NCI-H748 (cell line): ENCODE measurements at regions not wholly inside any gene's neighbourhood (a gene's known extent, or its start where the extent isn't known, plus 50 kb on each side); places are given as distances from the start of the nearest gene placed in this dataset.

ENCODE experiments used
- DNase-seq: peaks from one replicate; lab custom pipeline; 2025; ENCODE audit not compliant: unreplicated experiment; lab: John Stamatoyannopoulos, UW

- no peak for DNase-seq
Measured at GRCh38 chr5:93017376-93017775, 563.6 kb downstream of the NR2F1-AS1 start.

GRCh38 chr5:93010616-93011015 lies 570.4 kb downstream of the NR2F1-AS1 start:
- no peak for DNase-seq

- DNase-seq = no peak
Measured at GRCh38 chr5:93010037-93010436, 571.0 kb downstream of the NR2F1-AS1 start.

- DNase-seq = no peak
Measured at GRCh38 chr5:93008502-93009207, 572.4 kb downstream of the NR2F1-AS1 start.

- no peak for DNase-seq
Measured at GRCh38 chr5:93006915-93007314, 574.1 kb downstream of the NR2F1-AS1 start.

- DNase-seq = no peak
Measured at GRCh38 chr5:92998456-92998855, 582.6 kb downstream of the NR2F1-AS1 start.

- DNase-seq = no peak
Measured at GRCh38 chr5:92994392-92994791, 586.6 kb downstream of the NR2F1-AS1 start.

- no peak for DNase-seq
Measured at GRCh38 chr5:92992073-92992472, 588.9 kb downstream of the NR2F1-AS1 start.

- peak; percentile 65 for DNase-seq
Measured at GRCh38 chr5:92991581-92992067, 589.4 kb downstream of the NR2F1-AS1 start.

GRCh38 chr5:92990771-92991170 lies 590.2 kb downstream of the NR2F1-AS1 start:
- peak; percentile 30 for DNase-seq

- no peak for DNase-seq
Measured at GRCh38 chr5:92981001-92981400, 600.0 kb downstream of the NR2F1-AS1 start.

- no peak for DNase-seq
Measured at GRCh38 chr5:92980491-92980890, 600.5 kb downstream of the NR2F1-AS1 start.

- no peak for DNase-seq
Measured at GRCh38 chr5:92979716-92980115, 601.3 kb downstream of the NR2F1-AS1 start.

- no peak for DNase-seq
Measured at GRCh38 chr5:92977846-92978540, 603.0 kb downstream of the NR2F1-AS1 start.

GRCh38 chr5:92976156-92976555 lies 604.9 kb downstream of the NR2F1-AS1 start:
- no peak for DNase-seq

GRCh38 chr5:92969781-92970237 lies 611.2 kb downstream of the NR2F1-AS1 start:
- no peak for DNase-seq

GRCh38 chr5:92969191-92969780 lies 611.7 kb downstream of the NR2F1-AS1 start:
- DNase-seq = no peak

- DNase-seq = no peak
Measured at GRCh38 chr5:92963800-92964199, 617.2 kb downstream of the NR2F1-AS1 start.

- peak; percentile 96 for DNase-seq
Measured at GRCh38 chr5:92962752-92963151, 618.3 kb downstream of the NR2F1-AS1 start.

- no peak for DNase-seq
Measured at GRCh38 chr5:92956886-92957285, 624.1 kb downstream of the NR2F1-AS1 start.

GRCh38 chr5:92952243-92952642 lies 628.8 kb downstream of the NR2F1-AS1 start:
- DNase-seq = no peak

- no peak for DNase-seq
Measured at GRCh38 chr5:92951746-92952145, 629.3 kb downstream of the NR2F1-AS1 start.
